Ishikawa (cell line): ENCODE measurements at regions not wholly inside any gene's neighbourhood (a gene's known extent, or its start where the extent isn't known, plus 50 kb on each side); places are given as distances from the start of the nearest gene placed in this dataset.

Source experiments
- CEBPB ChIP-seq: IDR thresholded peaks from 2 replicates; pipeline ENCODE4 v1.6.1; 2012
- CREB1 ChIP-seq: IDR thresholded peaks from 2 replicates; pipeline ENCODE4 v1.6.1; 2012; ENCODE audit warnings: low read depth
- EGR1 ChIP-seq: IDR thresholded peaks from 2 replicates; pipeline ENCODE4 v1.6.1; 2012
- EP300 ChIP-seq: IDR thresholded peaks from 2 replicates; pipeline ENCODE4 v1.6.1; 2012; ENCODE audit warnings: borderline replicate concordance
- FOXM1 ChIP-seq: IDR thresholded peaks from 2 replicates; pipeline ENCODE4 v1.6.1; 2012; ENCODE audit warnings: low read depth, borderline replicate concordance
- MAX ChIP-seq: IDR thresholded peaks from 2 replicates; pipeline ENCODE4 v1.6.1; 2012
- NFIC ChIP-seq: IDR thresholded peaks from 2 replicates; pipeline ENCODE4 v1.6.1; 2012
- RAD21 ChIP-seq: IDR thresholded peaks from 2 replicates; pipeline ENCODE4 v1.6.1; 2012; ENCODE audit warnings: low read depth
- REST ChIP-seq: IDR thresholded peaks from 2 replicates; pipeline ENCODE4 v1.6.1; 2012; ENCODE audit warnings: low read depth, mild to moderate bottlenecking
- TAF1 ChIP-seq: IDR thresholded peaks from 2 replicates; pipeline ENCODE4 v1.6.1; 2012; ENCODE audit warnings: low read depth, mild to moderate bottlenecking
- TCF12 ChIP-seq: IDR thresholded peaks from 2 replicates; pipeline ENCODE4 v1.6.1; 2012; ENCODE audit warnings: low read depth
- TEAD4 ChIP-seq: IDR thresholded peaks from 2 replicates; pipeline ENCODE4 v1.6.1; 2012
- USF1 ChIP-seq: IDR thresholded peaks from 2 replicates; pipeline ENCODE4 v1.6.1; 2012
- YY1 ChIP-seq: IDR thresholded peaks from 2 replicates; pipeline ENCODE4 v1.6.1; 2012; ENCODE audit warnings: low read depth
- ZBTB7A ChIP-seq: IDR thresholded peaks from 2 replicates; pipeline ENCODE4 v1.6.1; 2012; ENCODE audit warnings: low read depth

GRCh38 chr1:60842304-60842703 lies 240.1 kb upstream of the NFIA start:
- TF ChIP-seq ZBTB7A (no peak), REST (no peak), RAD21 (no peak), NFIC (no peak), EP300 (no peak), MAX (no peak), YY1 (no peak), FOXM1 (no peak), TCF12 (no peak), TAF1 (no peak), CREB1 (no peak), EGR1 (no peak)

- no peak for TF ChIP-seq ZBTB7A
- TF ChIP-seq TAF1 = no peak
- no peak for TF ChIP-seq REST
- no peak for TF ChIP-seq FOXM1
- TF ChIP-seq CEBPB = no peak
- TF ChIP-seq MAX = no peak
- no peak for TF ChIP-seq TCF12
- no peak for TF ChIP-seq RAD21
- no peak for TF ChIP-seq EGR1
Observed at GRCh38 chr1:60841116-60842046, 241.0 kb upstream of the NFIA start.

GRCh38 chr1:60835649-60836048 lies 246.7 kb upstream of the NFIA start:
- TF ChIP-seq EGR1 (no peak), YY1 (no peak), MAX (no peak), TAF1 (no peak), FOXM1 (no peak), TEAD4 (no peak), NFIC (no peak), ZBTB7A (no peak), REST (no peak), CREB1 (no peak), EP300 (no peak), RAD21 (no peak), USF1 (no peak), TCF12 (no peak), CEBPB (no peak)

- TF ChIP-seq TAF1 = no peak
- no peak for TF ChIP-seq CREB1
- TF ChIP-seq USF1 = no peak
- no peak for TF ChIP-seq REST
- TF ChIP-seq TCF12 = no peak
- no peak for TF ChIP-seq NFIC
- no peak for TF ChIP-seq TEAD4
- no peak for TF ChIP-seq EP300
- no peak for TF ChIP-seq ZBTB7A
- no peak for TF ChIP-seq MAX
- TF ChIP-seq RAD21 = no peak
- TF ChIP-seq EGR1 = no peak
- TF ChIP-seq FOXM1 = no peak
- no peak for TF ChIP-seq CEBPB
- TF ChIP-seq YY1 = no peak
Observed at GRCh38 chr1:60833173-60833572, 249.2 kb upstream of the NFIA start.
